ENCODE measurements at regions not wholly inside any gene's neighbourhood (a gene's known extent, or its start where the extent isn't known, plus 50 kb on each side); places are given as distances from the start of the nearest gene placed in this dataset.

DNA sequence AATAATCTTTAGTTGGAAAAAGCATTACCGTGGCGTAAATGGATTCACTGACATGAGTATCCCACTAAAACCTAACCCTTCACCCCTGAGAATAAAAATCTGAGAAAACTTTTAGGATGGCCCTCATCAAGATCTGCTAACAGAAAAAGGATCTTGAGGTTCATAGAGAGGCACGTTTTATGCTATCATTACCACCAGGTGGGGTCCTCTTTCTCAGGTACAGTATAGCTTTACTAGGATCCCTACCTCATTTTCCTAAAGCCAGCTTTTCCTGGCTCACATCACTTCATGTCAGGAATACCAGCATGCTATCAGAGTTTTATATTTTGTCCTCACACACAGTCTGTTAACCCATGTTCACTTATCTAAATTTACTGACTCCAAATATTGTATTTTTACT, 173.7 kb downstream of the POM121L12 start:
- TF ChIP-seq, protein P1, sequence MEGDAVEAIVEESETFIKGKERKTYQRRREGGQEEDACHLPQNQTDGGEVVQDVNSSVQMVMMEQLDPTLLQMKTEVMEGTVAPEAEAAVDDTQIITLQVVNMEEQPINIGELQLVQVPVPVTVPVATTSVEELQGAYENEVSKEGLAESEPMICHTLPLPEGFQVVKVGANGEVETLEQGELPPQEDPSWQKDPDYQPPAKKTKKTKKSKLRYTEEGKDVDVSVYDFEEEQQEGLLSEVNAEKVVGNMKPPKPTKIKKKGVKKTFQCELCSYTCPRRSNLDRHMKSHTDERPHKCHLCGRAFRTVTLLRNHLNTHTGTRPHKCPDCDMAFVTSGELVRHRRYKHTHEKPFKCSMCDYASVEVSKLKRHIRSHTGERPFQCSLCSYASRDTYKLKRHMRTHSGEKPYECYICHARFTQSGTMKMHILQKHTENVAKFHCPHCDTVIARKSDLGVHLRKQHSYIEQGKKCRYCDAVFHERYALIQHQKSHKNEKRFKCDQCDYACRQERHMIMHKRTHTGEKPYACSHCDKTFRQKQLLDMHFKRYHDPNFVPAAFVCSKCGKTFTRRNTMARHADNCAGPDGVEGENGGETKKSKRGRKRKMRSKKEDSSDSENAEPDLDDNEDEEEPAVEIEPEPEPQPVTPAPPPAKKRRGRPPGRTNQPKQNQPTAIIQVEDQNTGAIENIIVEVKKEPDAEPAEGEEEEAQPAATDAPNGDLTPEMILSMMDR (IDR thresholded peaks at IDR 0.05) = no peak
- Histone ChIP-seq H3K9me3 (no peaks in the 10 kb centered on the region), H3K9ac (ENCODE audit: low read depth in 2 of 2, low read length in 2 of 2) (no peak overlapping the region), H3K4me1 (no peaks in the 10 kb centered on the region), H3K4me3 (no peak overlapping the region), H3K27me3 (no peaks in the 10 kb centered on the region), H3K27ac (no peak overlapping the region), H3K36me3 (no peaks in the 10 kb centered on the region)
- intact Hi-C loops (cut with DNase I) = no loop called here
- DNase-seq = no peak

DNA sequence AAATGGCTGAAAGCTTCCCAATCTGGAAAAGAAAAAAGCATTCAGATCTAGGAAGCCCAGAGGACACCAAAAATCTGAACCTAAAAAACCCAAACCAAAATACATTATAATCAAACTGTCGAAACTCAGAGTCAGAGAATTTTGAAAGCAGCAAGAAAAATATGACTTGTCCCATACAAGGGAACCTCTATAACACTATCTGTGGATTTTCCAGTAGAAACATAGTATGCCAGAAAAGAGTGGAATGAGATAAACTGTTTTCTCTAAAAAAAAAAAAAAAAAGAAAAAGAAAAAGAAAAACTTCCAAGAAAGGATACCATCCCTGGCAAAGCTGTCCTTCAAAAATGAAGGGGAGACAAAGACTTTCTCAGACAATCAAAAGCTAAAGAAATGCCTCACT, 179.0 kb downstream of the POM121L12 start:
- no peaks in the 10 kb centered on the region for H3K36me3 ChIP-seq
- DNase-seq = no peak
- intact Hi-C loops (cut with DNase I) = no loop called here
- H3K9me3 ChIP-seq = no peaks in the 10 kb centered on the region
- no peak overlapping the region for H3K27ac ChIP-seq
- no peak overlapping the region for H3K9ac ChIP-seq (ENCODE audit: low read depth in 2 of 2, low read length in 2 of 2)
- no peak overlapping the region for H3K4me3 ChIP-seq
- H3K27me3 ChIP-seq = no peaks in the 10 kb centered on the region
- TF ChIP-seq, protein P1 (IDR thresholded peaks at IDR 0.05) = no peak
- H3K4me1 ChIP-seq = no peaks in the 10 kb centered on the region

DNA sequence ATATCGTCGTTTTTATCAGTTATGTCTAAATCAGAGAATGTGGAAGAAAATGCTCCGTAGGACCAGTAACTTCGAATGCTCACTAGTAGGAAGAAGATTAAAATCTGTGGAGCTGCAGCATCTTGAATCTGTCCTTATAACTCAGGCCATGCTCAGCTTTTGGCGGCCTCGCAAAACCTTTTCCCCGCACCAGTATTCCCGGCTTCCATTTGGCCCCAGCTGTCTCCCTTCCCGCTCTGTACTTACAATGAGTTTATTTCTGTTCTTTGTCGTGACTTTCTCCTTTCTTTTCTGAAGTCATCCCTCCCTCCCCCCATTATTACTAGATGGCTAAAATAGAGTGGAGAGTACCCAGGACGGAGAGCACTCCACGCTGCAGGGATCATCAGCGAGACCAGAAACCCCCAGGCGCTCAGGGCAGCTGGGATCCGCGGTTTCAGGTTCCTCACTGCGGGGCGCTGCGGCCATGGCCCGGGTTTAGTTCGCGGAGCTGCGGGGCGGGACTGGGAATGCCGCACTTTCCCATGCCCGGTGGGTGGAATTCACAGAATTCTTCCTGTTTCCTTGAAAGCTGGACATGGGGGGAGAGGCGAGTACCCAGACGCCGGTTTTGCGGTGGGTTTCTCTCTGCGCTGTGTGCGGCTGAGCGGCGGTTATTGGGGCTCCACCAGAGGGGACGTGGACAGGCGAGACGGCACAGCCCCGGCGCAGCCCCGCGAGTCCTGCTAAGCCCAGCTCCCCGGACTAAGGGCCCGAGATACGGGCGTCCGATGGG, 183.5 kb downstream of the POM121L12 start:
- intact Hi-C loops (cut with DNase I) = no loop called here
- H3K9me3 ChIP-seq = no peaks in the 10 kb centered on the region
- no peak overlapping the region for H3K4me3 ChIP-seq
- H3K27me3 ChIP-seq = no peaks in the 10 kb centered on the region
- no peak for DNase-seq
- H3K4me1 ChIP-seq = no peaks in the 10 kb centered on the region
- H3K36me3 ChIP-seq = no peaks in the 10 kb centered on the region
- no peak overlapping the region for H3K9ac ChIP-seq (ENCODE audit: low read depth in 2 of 2, low read length in 2 of 2)
- TF ChIP-seq, protein P1 (IDR thresholded peaks at IDR 0.05) = no peak
- no peak overlapping the region for H3K27ac ChIP-seq

DNA sequence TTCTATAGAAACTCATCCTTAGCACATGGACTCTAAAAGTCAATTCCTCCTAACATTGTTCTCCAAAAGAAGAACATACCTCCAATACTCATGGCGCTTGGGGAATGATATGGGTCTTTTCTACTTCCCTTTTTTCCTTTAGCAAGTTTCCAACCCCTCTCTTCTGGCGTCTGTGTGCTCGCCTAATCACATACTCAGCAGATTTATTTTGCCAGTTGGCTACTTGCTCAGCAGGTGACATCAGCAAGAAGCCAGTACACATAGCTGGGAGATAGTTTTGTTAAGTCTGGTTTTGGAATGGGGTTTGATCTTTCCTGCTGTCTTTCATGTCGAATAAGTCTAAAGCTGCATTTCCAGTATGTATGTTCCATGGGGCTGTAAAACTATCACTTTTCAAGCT, 193.8 kb downstream of the POM121L12 start:
- intact Hi-C loops (cut with DNase I) = no loop called here
- DNase-seq = no peak
- H3K4me1 ChIP-seq = no peaks in the 10 kb centered on the region
- H3K27ac ChIP-seq = no peak overlapping the region
- H3K36me3 ChIP-seq = no peaks in the 10 kb centered on the region
- H3K27me3 ChIP-seq = no peaks in the 10 kb centered on the region
- H3K4me3 ChIP-seq = no peak overlapping the region
- TF ChIP-seq, protein P1 (IDR thresholded peaks at IDR 0.05) = no peak
- H3K9ac ChIP-seq (ENCODE audit: low read depth in 2 of 2, low read length in 2 of 2) = no peak overlapping the region
- no peaks in the 10 kb centered on the region for H3K9me3 ChIP-seq

DNA sequence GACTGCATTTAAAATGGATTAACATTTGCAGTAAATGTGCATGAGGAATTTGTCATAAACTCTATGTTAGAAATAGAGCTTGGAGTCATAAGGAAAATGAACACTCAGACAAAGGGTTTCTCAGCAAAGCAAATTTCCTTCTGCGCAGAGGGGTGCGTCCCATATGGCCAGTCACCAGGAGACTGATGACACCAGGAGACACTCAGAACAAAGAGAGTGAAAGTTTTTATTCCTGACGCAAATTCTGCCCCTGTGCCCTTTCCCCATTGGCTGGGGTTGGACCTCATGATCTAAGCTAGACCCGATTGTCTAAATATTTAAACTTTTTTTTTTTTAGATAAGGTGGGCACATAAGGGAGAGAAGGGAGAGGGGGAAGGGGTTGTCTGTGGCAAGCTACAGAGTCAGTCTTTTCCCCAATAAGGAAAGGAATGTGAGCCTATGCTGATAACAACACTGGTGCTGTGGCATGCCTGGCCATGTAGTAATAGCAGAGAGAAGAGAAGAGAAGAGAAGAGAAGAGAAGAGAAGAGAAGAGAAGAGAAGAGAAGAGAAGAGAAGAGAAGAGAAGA, 202.0 kb downstream of the POM121L12 start:
- DNase-seq = no peak
- Histone ChIP-seq H3K36me3 (no peaks in the 10 kb centered on the region), H3K4me1 (no peaks in the 10 kb centered on the region), H3K27me3 (no peaks in the 10 kb centered on the region), H3K9me3 (no peaks in the 10 kb centered on the region), H3K4me3 (no peak overlapping the region), H3K9ac (ENCODE audit: low read depth in 2 of 2, low read length in 2 of 2) (no peak overlapping the region), H3K27ac (no peak overlapping the region)
- TF ChIP-seq, protein P1 (IDR thresholded peaks at IDR 0.05) = no peak
- intact Hi-C loops (cut with DNase I) = no loop called here
